Pons (tissue), 1 donor: ENCODE measurements at regions not wholly inside any gene's neighbourhood (a gene's known extent, or its start where the extent isn't known, plus 50 kb on each side); places are given as distances from the start of the nearest gene placed in this dataset.

Experiments
- DNase-seq: peaks from one replicate; pipeline ENCODE4 v3.0.0-alpha.2; 2016; ENCODE audit warnings: low spot score

GRCh38 chr2:43034242-43034619, 192.2 kb downstream of the ZFP36L2 start:
- DNase-seq = no peak

GRCh38 chr2:43033466-43034241, 192.8 kb downstream of the ZFP36L2 start:
- no peak for DNase-seq

GRCh38 chr2:43033016-43033270, 193.5 kb downstream of the ZFP36L2 start:
- no peak for DNase-seq

GRCh38 chr2:43032213-43033015, 194.0 kb downstream of the ZFP36L2 start:
- no peak for DNase-seq

GRCh38 chr2:43031471-43032212, 194.8 kb downstream of the ZFP36L2 start:
- no peak for DNase-seq

GRCh38 chr2:43030551-43031307, 195.7 kb downstream of the ZFP36L2 start:
- DNase-seq = no peak

- no peak for DNase-seq
Measured at GRCh38 chr2:43029186-43029585, 197.2 kb downstream of the ZFP36L2 start.

- DNase-seq = no peak
Measured at GRCh38 chr2:43028188-43028587, 198.2 kb downstream of the ZFP36L2 start.

GRCh38 chr2:43027097-43027873, 199.1 kb downstream of the ZFP36L2 start:
- DNase-seq = no peak

- DNase-seq = no peak
Measured at GRCh38 chr2:43026426-43027096, 199.8 kb downstream of the ZFP36L2 start.

GRCh38 chr2:43025709-43026295, 200.6 kb downstream of the ZFP36L2 start:
- DNase-seq = no peak

GRCh38 chr2:43024515-43025011, 201.8 kb downstream of the ZFP36L2 start:
- peak; percentile 70 for DNase-seq

GRCh38 chr2:43023791-43024514, 202.5 kb downstream of the ZFP36L2 start:
- DNase-seq = no peak

GRCh38 chr2:43022896-43023295, 203.5 kb downstream of the ZFP36L2 start:
- no peak for DNase-seq

- peak; percentile 55 for DNase-seq
Measured at GRCh38 chr2:43021791-43022509, 204.5 kb downstream of the ZFP36L2 start.

GRCh38 chr2:43020990-43021669, 205.3 kb downstream of the ZFP36L2 start:
- peak; percentile 68 for DNase-seq

- no peak for DNase-seq
Measured at GRCh38 chr2:43020296-43020695, 206.1 kb downstream of the ZFP36L2 start.

- no peak for DNase-seq
Measured at GRCh38 chr2:43019536-43020183, 206.7 kb downstream of the ZFP36L2 start.
